Epidermal melanocyte (primary cell): ENCODE measurements at regions not wholly inside any gene's neighbourhood (a gene's known extent, or its start where the extent isn't known, plus 50 kb on each side); places are given as distances from the start of the nearest gene placed in this dataset.
"Not testable (repeated sequence)": the region's sequence is repeated elsewhere in the genome, so short reads cannot be mapped to it uniquely, and the experiment has no call there.

Experiments
- DNase-seq: peaks from one replicate; pipeline ENCODE4 v3.0.0; 2011; ENCODE audit warnings: low spot score; ENCODE audit not compliant: insufficient read length

GRCh38 chr5:57761513-57761912 is 278.9 kb upstream of the ACTBL2 start:
- no peak for DNase-seq

- no peak for DNase-seq
Measured at GRCh38 chr5:57754616-57755015, 272.0 kb upstream of the ACTBL2 start.

- no peak for DNase-seq
Measured at GRCh38 chr5:57753446-57753845, 270.8 kb upstream of the ACTBL2 start.

- DNase-seq, result no peak
Measured at GRCh38 chr5:57751710-57752109, 269.1 kb upstream of the ACTBL2 start.

- no peak for DNase-seq
Measured at GRCh38 chr5:57750891-57751290, 268.3 kb upstream of the ACTBL2 start.

- no peak for DNase-seq
Measured at GRCh38 chr5:57750282-57750681, 267.7 kb upstream of the ACTBL2 start.

GRCh38 chr5:57749396-57749795 is 266.8 kb upstream of the ACTBL2 start:
- no peak for DNase-seq

GRCh38 chr5:57745700-57746651 is 263.4 kb upstream of the ACTBL2 start:
- no peak for DNase-seq

GRCh38 chr5:57745029-57745428 is 262.4 kb upstream of the ACTBL2 start:
- no peak for DNase-seq

GRCh38 chr5:57741336-57741735 is 258.7 kb upstream of the ACTBL2 start:
- no peak for DNase-seq

GRCh38 chr5:57738787-57739186 is 256.2 kb upstream of the ACTBL2 start:
- no peak for DNase-seq

GRCh38 chr5:57738301-57738700 is 255.7 kb upstream of the ACTBL2 start:
- no peak for DNase-seq

- DNase-seq, result no peak
Measured at GRCh38 chr5:57736716-57737115, 254.1 kb upstream of the ACTBL2 start.

GRCh38 chr5:57735279-57736153 is 252.9 kb upstream of the ACTBL2 start:
- DNase-seq, result not testable (repeated sequence)

GRCh38 chr5:57734296-57734695 is 251.7 kb upstream of the ACTBL2 start:
- no peak for DNase-seq

- no peak for DNase-seq
Measured at GRCh38 chr5:57727591-57727990, 245.0 kb upstream of the ACTBL2 start.

GRCh38 chr5:57725658-57726504 is 243.3 kb upstream of the ACTBL2 start:
- DNase-seq, result no peak

- no peak for DNase-seq
Measured at GRCh38 chr5:57724836-57725235, 242.2 kb upstream of the ACTBL2 start.

- no peak for DNase-seq
Measured at GRCh38 chr5:57721226-57721625, 238.6 kb upstream of the ACTBL2 start.

- no peak for DNase-seq
Measured at GRCh38 chr5:57720656-57721055, 238.0 kb upstream of the ACTBL2 start.

- DNase-seq, result no peak
Measured at GRCh38 chr5:57719216-57719615, 236.6 kb upstream of the ACTBL2 start.
